WTC11 (cell line): ENCODE measurements at regions not wholly inside any gene's neighbourhood (a gene's known extent, or its start where the extent isn't known, plus 50 kb on each side); places are given as distances from the start of the nearest gene placed in this dataset.

ENCODE experiments used
- CTCF ChIP-seq: fragments of 200-600 bp; IDR thresholded peaks from 2 replicates; pipeline ENCODE4 v1.8.0; 2022; ENCODE audit warnings: antibody characterized with exemption
- MAX ChIP-seq: sonication (generic); formaldehyde crosslinking; IDR thresholded peaks from 2 replicates; pipeline ENCODE4 v1.8.0; 2022; ENCODE audit warnings: mild to moderate bottlenecking, missing genetic modification reagents

- TF ChIP-seq MAX (CRISPR knock-in tag) (no peak), CTCF (no peak)
Observed at GRCh38 chr2:38464971-38465788, 88.1 kb upstream of the ATL2 start.
